ENCODE measurements at regions not wholly inside any gene's neighbourhood (a gene's known extent, or its start where the extent isn't known, plus 50 kb on each side); places are given as distances from the start of the nearest gene placed in this dataset.
A peak's percentile ranks its signal among the peaks of the same experiment; 100 is the strongest.

- intact Hi-C loops (cut with DNase I) = no loop called here
- ATAC-seq (peak in 1 of 2 donors; percentile 32), DNase-seq (peak in 1 of 3 donors; percentile 38)
- WGBS = 66% methylated on average over 4 of the region's 4 CpGs
- Histone ChIP-seq H3K9me3 (ENCODE audit: control insufficient read depth, low read length) (no peaks in the 10 kb centered on the region), H3K27me3 (ENCODE audit: control insufficient read depth, insufficient read depth) (no peaks in the 10 kb centered on the region), H3K4me3 (ENCODE audit: low read length) (no peak overlapping the region), H3K27ac (ENCODE audit: low read length) (no peak overlapping the region), H3K4me1 (ENCODE audit: control insufficient read depth, insufficient read depth, low read length) (no peaks in the 10 kb centered on the region)
Observed at GRCh38 chr18:44098551-44099098, 582.1 kb upstream of the SETBP1 start.

- Histone ChIP-seq H3K27me3 (ENCODE audit: control insufficient read depth, insufficient read depth) (no peaks in the 10 kb centered on the region), H3K9me3 (ENCODE audit: control insufficient read depth, low read length) (no peaks in the 10 kb centered on the region), H3K4me1 (ENCODE audit: control insufficient read depth, insufficient read depth, low read length) (no peaks in the 10 kb centered on the region), H3K4me3 (ENCODE audit: low read length) (no peak overlapping the region), H3K27ac (ENCODE audit: low read length) (no peak overlapping the region)
- intact Hi-C loops (cut with DNase I) = no loop called here
- DNase-seq (no peak), ATAC-seq (no peak)
- 87% methylated on average over 2 of the region's 2 CpGs for WGBS
Observed at GRCh38 chr18:44107187-44107586, 573.5 kb upstream of the SETBP1 start.

- no peak for ATAC-seq
- Histone ChIP-seq H3K27ac (ENCODE audit: low read length) (no peak overlapping the region), H3K27me3 (ENCODE audit: control insufficient read depth, insufficient read depth) (no peaks in the 10 kb centered on the region), H3K4me1 (ENCODE audit: control insufficient read depth, insufficient read depth, low read length) (no peaks in the 10 kb centered on the region), H3K4me3 (ENCODE audit: low read length) (no peak overlapping the region), H3K9me3 (ENCODE audit: control insufficient read depth, low read length) (no peaks in the 10 kb centered on the region)
- DNase-seq = no peak
- intact Hi-C loops (cut with DNase I) = no loop called here
Observed at GRCh38 chr18:44111337-44111736, 569.4 kb upstream of the SETBP1 start.

- DNase-seq (no peak), ATAC-seq (no peak)
- intact Hi-C loops (cut with DNase I) = no loop called here
- H3K9me3 ChIP-seq (ENCODE audit: control insufficient read depth, low read length) = no peaks in the 10 kb centered on the region
- H3K4me3 ChIP-seq (ENCODE audit: low read length) = no peak overlapping the region
- no peaks in the 10 kb centered on the region for H3K27me3 ChIP-seq (ENCODE audit: control insufficient read depth, insufficient read depth)
- H3K4me1 ChIP-seq (ENCODE audit: control insufficient read depth, insufficient read depth, low read length) = no peaks in the 10 kb centered on the region
- H3K27ac ChIP-seq (ENCODE audit: low read length) = no peak overlapping the region
Observed at GRCh38 chr18:44117821-44118220, 562.9 kb upstream of the SETBP1 start.

GRCh38 chr18:44119607-44120006, 561.1 kb upstream of the SETBP1 start:
- Histone ChIP-seq H3K4me1 (ENCODE audit: control insufficient read depth, insufficient read depth, low read length) (no peaks in the 10 kb centered on the region), H3K9me3 (ENCODE audit: control insufficient read depth, low read length) (no peaks in the 10 kb centered on the region), H3K27me3 (ENCODE audit: control insufficient read depth, insufficient read depth) (no peaks in the 10 kb centered on the region), H3K4me3 (ENCODE audit: low read length) (no peak overlapping the region), H3K27ac (ENCODE audit: low read length) (no peak overlapping the region)
- DNase-seq (no peak), ATAC-seq (no peak)
- 82% methylated on average over 2 of the region's 2 CpGs for WGBS
- intact Hi-C loops (cut with DNase I) = no loop called here

GRCh38 chr18:44123743-44124142, 556.9 kb upstream of the SETBP1 start:
- no peak for ATAC-seq

GRCh38 chr18:44125446-44125845, 555.2 kb upstream of the SETBP1 start:
- Histone ChIP-seq H3K4me3 (ENCODE audit: low read length) (no peak overlapping the region), H3K4me1 (ENCODE audit: control insufficient read depth, insufficient read depth, low read length) (no peaks in the 10 kb centered on the region), H3K9me3 (ENCODE audit: control insufficient read depth, low read length) (no peaks in the 10 kb centered on the region), H3K27me3 (ENCODE audit: control insufficient read depth, insufficient read depth) (no peaks in the 10 kb centered on the region), H3K27ac (ENCODE audit: low read length) (no peak overlapping the region)
- WGBS = 86% methylated on average over 3 of the region's 3 CpGs
- intact Hi-C loops (cut with DNase I) = no loop called here
- DNase-seq = no peak
- ATAC-seq = no peak

More at GRCh38 chr18:44123743-44124142, 556.9 kb upstream of the SETBP1 start:
- Histone ChIP-seq H3K4me3 (ENCODE audit: low read length) (no peak overlapping the region), H3K9me3 (ENCODE audit: control insufficient read depth, low read length) (no peaks in the 10 kb centered on the region), H3K4me1 (ENCODE audit: control insufficient read depth, insufficient read depth, low read length) (no peaks in the 10 kb centered on the region), H3K27me3 (ENCODE audit: control insufficient read depth, insufficient read depth) (no peaks in the 10 kb centered on the region), H3K27ac (ENCODE audit: low read length) (no peak overlapping the region)
- 88% methylated on average over 2 of the region's 2 CpGs for WGBS
- intact Hi-C loops (cut with DNase I) = no loop called here
- no peak for DNase-seq

- ATAC-seq (no peak), DNase-seq (no peak)
- intact Hi-C loops (cut with DNase I) = no loop called here
- H3K27me3 ChIP-seq (ENCODE audit: control insufficient read depth, insufficient read depth) = no peaks in the 10 kb centered on the region
- H3K4me3 ChIP-seq (ENCODE audit: low read length) = no peak overlapping the region
- no peak overlapping the region for H3K27ac ChIP-seq (ENCODE audit: low read length)
- no peaks in the 10 kb centered on the region for H3K9me3 ChIP-seq (ENCODE audit: control insufficient read depth, low read length)
- no peaks in the 10 kb centered on the region for H3K4me1 ChIP-seq (ENCODE audit: control insufficient read depth, insufficient read depth, low read length)
Observed at GRCh38 chr18:44126598-44126997, 554.1 kb upstream of the SETBP1 start.

GRCh38 chr18:44128365-44128764, 552.3 kb upstream of the SETBP1 start:
- intact Hi-C loops (cut with DNase I) = no loop called here
- 57% methylated on average over 1 of the region's 1 CpG for WGBS
- Histone ChIP-seq H3K27ac (ENCODE audit: low read length) (no peak overlapping the region), H3K9me3 (ENCODE audit: control insufficient read depth, low read length) (no peaks in the 10 kb centered on the region), H3K4me1 (ENCODE audit: control insufficient read depth, insufficient read depth, low read length) (no peaks in the 10 kb centered on the region), H3K4me3 (ENCODE audit: low read length) (no peak overlapping the region), H3K27me3 (ENCODE audit: control insufficient read depth, insufficient read depth) (no peaks in the 10 kb centered on the region)
- DNase-seq (no peak), ATAC-seq (no peak)

- 57% methylated on average over 5 of the region's 5 CpGs for WGBS
- Histone ChIP-seq H3K4me1 (ENCODE audit: control insufficient read depth, insufficient read depth, low read length) (no peaks in the 10 kb centered on the region), H3K27me3 (ENCODE audit: control insufficient read depth, insufficient read depth) (no peaks in the 10 kb centered on the region), H3K27ac (ENCODE audit: low read length) (no peak overlapping the region), H3K4me3 (ENCODE audit: low read length) (no peak overlapping the region), H3K9me3 (ENCODE audit: control insufficient read depth, low read length) (no peaks in the 10 kb centered on the region)
- ATAC-seq (peak; percentile 72 to 73), DNase-seq (peak in 2 of 3 donors; percentile 13 to 21)
- intact Hi-C loops (cut with DNase I) = loop anchor here in 2 of 4 donors (5.0 to 10.0 kb wide), 3 partner anchors 194 to 544 kb away; no protein-coding TSS in a partner anchor
Observed at GRCh38 chr18:44130376-44130942, 550.2 kb upstream of the SETBP1 start.

GRCh38 chr18:44133483-44133882, 547.2 kb upstream of the SETBP1 start:
- intact Hi-C loops (cut with DNase I) = loop anchor here in 2 of 4 donors (5.0 to 10.0 kb wide), 3 partner anchors 191 to 541 kb away; no protein-coding TSS in a partner anchor
- H3K27ac ChIP-seq (ENCODE audit: low read length) = no peak overlapping the region
- no peaks in the 10 kb centered on the region for H3K27me3 ChIP-seq (ENCODE audit: control insufficient read depth, insufficient read depth)
- no peak for DNase-seq
- WGBS = 60% methylated on average over 2 of the region's 2 CpGs
- H3K4me3 ChIP-seq (ENCODE audit: low read length) = no peak overlapping the region
- no peaks in the 10 kb centered on the region for H3K9me3 ChIP-seq (ENCODE audit: control insufficient read depth, low read length)
- H3K4me1 ChIP-seq (ENCODE audit: control insufficient read depth, insufficient read depth, low read length) = no peaks in the 10 kb centered on the region
- no peak for ATAC-seq

GRCh38 chr18:44134447-44134846, 546.2 kb upstream of the SETBP1 start:
- WGBS = 71% methylated on average over 4 of the region's 4 CpGs
- Histone ChIP-seq H3K27ac (ENCODE audit: low read length) (no peak overlapping the region), H3K27me3 (ENCODE audit: control insufficient read depth, insufficient read depth) (no peaks in the 10 kb centered on the region), H3K4me1 (ENCODE audit: control insufficient read depth, insufficient read depth, low read length) (no peaks in the 10 kb centered on the region), H3K9me3 (ENCODE audit: control insufficient read depth, low read length) (no peaks in the 10 kb centered on the region), H3K4me3 (ENCODE audit: low read length) (no peak overlapping the region)
- DNase-seq = no peak
- intact Hi-C loops (cut with DNase I) = loop anchor here in 2 of 4 donors (5.0 to 10.0 kb wide), 3 partner anchors 190 to 540 kb away; no protein-coding TSS in a partner anchor
- ATAC-seq = no peak

Data from right cardiac atrium (tissue), 5 donors.